PC-9 (cell line): ENCODE measurements at regions not wholly inside any gene's neighbourhood (a gene's known extent, or its start where the extent isn't known, plus 50 kb on each side); places are given as distances from the start of the nearest gene placed in this dataset.

ENCODE experiments used
- BruUV-seq: library from RNA; stranded (reverse); fragments of 400-500 nt; replicated peaks from 2 replicates; lab custom pipeline; 2021; lab: Mats Ljungman, UMichigan
- CTCF ChIA-PET: fragments of 300-600 bp; sonication (Branson Sonifier 250); formaldehyde crosslinking; loops from one replicate; lab custom pipeline; 2022; ENCODE audit warnings: antibody characterized with exemption; lab: Charles Lee
- POLR2A ChIA-PET: fragments of 300-600 bp; sonication (Branson Sonifier 250); formaldehyde crosslinking; loops from one replicate; lab custom pipeline; 2022; ENCODE audit warnings: antibody characterized with exemption; ENCODE audit not compliant: unreplicated experiment; lab: Charles Lee
- DNase-seq, 2 experiments: peaks; one replicate each; pipeline versions ENCODE4 v3.0.0 to v3.0.0-alpha.2; 2015 to 2022; ENCODE audit warnings: mixed read lengths in 1 of 2
- H2AFZ ChIP-seq: fragments of 200-600 bp; sonication (generic); 2 replicates; pipeline ENCODE4 v1.8.1; 2017; ENCODE audit warnings: antibody characterized with exemption
- H3F3A ChIP-seq: fragments of 200-600 bp; sonication (generic); 2 replicates; pipeline ENCODE4 v1.8.1; 2017; ENCODE audit warnings: antibody characterized with exemption, mild to moderate bottlenecking, low read depth; ENCODE audit not compliant: insufficient read depth
- H3K27ac ChIP-seq: fragments of 200-600 bp; sonication (generic); 2 replicates; pipeline ENCODE4 v1.6.1; 2016; ENCODE audit warnings: mixed run types
- H3K27me3 ChIP-seq: fragments of 200-600 bp; sonication (generic); 2 replicates; pipeline ENCODE4 v1.6.1; 2016; ENCODE audit warnings: low read depth, mixed run types; ENCODE audit not compliant: insufficient read depth
- H3K36me3 ChIP-seq: fragments of 200-600 bp; sonication (generic); 2 replicates; pipeline ENCODE4 v1.6.1; 2016; ENCODE audit warnings: low read depth, mixed run types
- H3K4me1 ChIP-seq: fragments of 200-600 bp; sonication (generic); replicated peaks from 2 replicates; pipeline ENCODE4 v1.6.1; 2016; ENCODE audit warnings: mixed run types; ENCODE audit not compliant: insufficient read depth
- H3K4me2 ChIP-seq: fragments of 200-600 bp; sonication (generic); 2 replicates; pipeline ENCODE4 v1.6.1; 2017; ENCODE audit warnings: mixed run types
- H3K4me3 ChIP-seq: fragments of 200-600 bp; sonication (generic); 2 replicates; pipeline ENCODE4 v1.6.1; 2016; ENCODE audit warnings: mixed run types
- H3K79me2 ChIP-seq: fragments of 200-600 bp; sonication (generic); 2 replicates; pipeline ENCODE4 v1.6.1; 2017; ENCODE audit warnings: low read depth, mixed run types
- H3K9me2 ChIP-seq: fragments of 200-600 bp; sonication (generic); 2 replicates; pipeline ENCODE4 v1.8.1; 2017; ENCODE audit warnings: mild to moderate bottlenecking; ENCODE audit not compliant: insufficient read depth
- H3K9me3 ChIP-seq: fragments of 200-600 bp; sonication (generic); 2 replicates; pipeline ENCODE4 v1.8.1; 2016; ENCODE audit warnings: low read depth; ENCODE audit not compliant: insufficient read depth
- H4K20me1 ChIP-seq: fragments of 200-600 bp; sonication (generic); 2 replicates; pipeline ENCODE4 v1.8.1; 2017; ENCODE audit not compliant: insufficient read depth
- EZH2 ChIP-seq: fragments of 200-600 bp; sonication (generic); IDR thresholded peaks from 2 replicates; pipeline ENCODE4 v1.8.0; 2017; ENCODE audit warnings: antibody characterized with exemption, low read depth
- intact Hi-C: fragments of 100-400 bp; cut with micrococcal nuclease; formaldehyde crosslinking; loops from one replicate; pipeline ENCODE4 v1.10.0; 2022; ENCODE audit not compliant: unreplicated experiment
- TF ChIP-seq, protein P1 (sequence below): fragments of 200-600 bp; sonication (generic); conservative IDR thresholded peaks from 2 replicates; pipeline ENCODE4 v1.6.1; 2017; ENCODE audit warnings: mixed run types, antibody characterized with exemption, mild to moderate bottlenecking, moderate library complexity

- Histone ChIP-seq H3K79me2 (no peaks in the 10 kb centered on the region), H3F3A (no peaks in the 10 kb centered on the region), H3K9me3 (no peaks in the 10 kb centered on the region), H4K20me1 (no peaks in the 10 kb centered on the region), H3K27me3 (no peaks in the 10 kb centered on the region), H3K4me2 (no peak overlapping the region), H3K9me2 (no peaks in the 10 kb centered on the region), H3K36me3 (no peaks in the 10 kb centered on the region), H3K4me1 (no peaks in the 10 kb centered on the region), H3K27ac (no peak overlapping the region), H3K4me3 (no peak overlapping the region), H2AFZ (no peak overlapping the region)
- no peak for TF ChIP-seq EZH2
- TF ChIP-seq, protein P1, sequence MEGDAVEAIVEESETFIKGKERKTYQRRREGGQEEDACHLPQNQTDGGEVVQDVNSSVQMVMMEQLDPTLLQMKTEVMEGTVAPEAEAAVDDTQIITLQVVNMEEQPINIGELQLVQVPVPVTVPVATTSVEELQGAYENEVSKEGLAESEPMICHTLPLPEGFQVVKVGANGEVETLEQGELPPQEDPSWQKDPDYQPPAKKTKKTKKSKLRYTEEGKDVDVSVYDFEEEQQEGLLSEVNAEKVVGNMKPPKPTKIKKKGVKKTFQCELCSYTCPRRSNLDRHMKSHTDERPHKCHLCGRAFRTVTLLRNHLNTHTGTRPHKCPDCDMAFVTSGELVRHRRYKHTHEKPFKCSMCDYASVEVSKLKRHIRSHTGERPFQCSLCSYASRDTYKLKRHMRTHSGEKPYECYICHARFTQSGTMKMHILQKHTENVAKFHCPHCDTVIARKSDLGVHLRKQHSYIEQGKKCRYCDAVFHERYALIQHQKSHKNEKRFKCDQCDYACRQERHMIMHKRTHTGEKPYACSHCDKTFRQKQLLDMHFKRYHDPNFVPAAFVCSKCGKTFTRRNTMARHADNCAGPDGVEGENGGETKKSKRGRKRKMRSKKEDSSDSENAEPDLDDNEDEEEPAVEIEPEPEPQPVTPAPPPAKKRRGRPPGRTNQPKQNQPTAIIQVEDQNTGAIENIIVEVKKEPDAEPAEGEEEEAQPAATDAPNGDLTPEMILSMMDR: no peak
- no TSS peak for BruUV-seq
- CTCF ChIA-PET: no interaction called here
- POLR2A ChIA-PET: no interaction called here
- no peak for DNase-seq
- intact Hi-C loops: no loop called here
Measured at GRCh38 chr9:14447103-14447502, 133.2 kb upstream of the NFIB start.

DNA sequence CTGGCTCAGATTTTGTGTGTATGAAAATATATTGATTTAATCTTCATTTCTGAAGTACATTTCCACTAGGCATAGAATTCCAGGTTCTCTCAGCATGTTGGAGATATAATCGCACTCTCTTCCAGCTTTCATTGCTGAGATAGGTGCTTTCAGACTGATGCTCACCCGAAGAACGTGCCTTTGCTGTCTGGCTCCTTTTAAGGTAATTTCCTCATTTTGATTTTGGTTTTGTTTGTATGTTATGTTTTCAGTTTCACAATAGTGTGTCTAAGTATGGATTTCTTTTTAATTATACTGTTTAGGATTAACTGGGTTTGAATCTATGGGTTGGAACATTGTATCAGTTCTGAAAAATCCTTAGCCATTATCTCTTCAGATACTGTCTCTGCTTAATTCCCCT lies 132.0 kb upstream of the NFIB start:
- CTCF ChIA-PET: interaction anchor here (0.6 kb wide), 1 partner anchor 588 kb away, joined by 3 read pairs; no protein-coding TSS in a partner anchor
- intact Hi-C loops: no loop called here

DNA sequence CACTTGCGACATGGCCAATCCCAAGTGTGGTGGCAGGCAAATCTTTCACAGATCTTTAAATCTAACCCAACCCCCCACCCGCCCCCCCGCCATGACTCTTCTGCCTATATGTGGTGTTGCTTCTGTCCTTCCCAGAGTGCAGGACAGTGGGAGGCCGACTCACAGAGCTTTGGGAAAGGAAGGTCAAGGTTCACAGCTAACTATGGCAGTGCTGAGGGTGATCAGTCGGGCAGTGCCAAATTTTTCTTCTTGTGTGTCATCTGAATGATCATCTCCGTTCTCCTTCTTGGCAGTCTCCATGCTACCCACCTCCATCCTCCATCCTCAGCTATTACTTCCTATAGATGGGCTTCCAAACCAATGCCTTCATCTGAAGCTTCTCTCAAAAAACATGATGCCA lies 129.0 kb upstream of the NFIB start:
- Histone ChIP-seq H3K79me2 (no peaks in the 10 kb centered on the region), H3F3A (no peaks in the 10 kb centered on the region), H3K4me2 (no peak overlapping the region), H4K20me1 (no peaks in the 10 kb centered on the region), H3K27ac (no peak overlapping the region), H3K9me3 (no peaks in the 10 kb centered on the region), H2AFZ (no peak overlapping the region), H3K4me3 (no peak overlapping the region), H3K36me3 (no peaks in the 10 kb centered on the region), H3K27me3 (no peaks in the 10 kb centered on the region), H3K9me2 (no peaks in the 10 kb centered on the region), H3K4me1 (no peaks in the 10 kb centered on the region)
- intact Hi-C loops: no loop called here
- no peak for TF ChIP-seq EZH2
- TF ChIP-seq, protein P1: no peak
- POLR2A ChIA-PET: no interaction called here
- BruUV-seq: no TSS peak
- CTCF ChIA-PET: no interaction called here
- no peak for DNase-seq

More for the DNA sequence above, 132.0 kb upstream of the NFIB start:
- no peaks in the 10 kb centered on the region for H3F3A ChIP-seq
- POLR2A ChIA-PET: no interaction called here
- no peak for DNase-seq
- TF ChIP-seq EZH2: no peak
- TF ChIP-seq, protein P1: no peak
- BruUV-seq: no TSS peak
- no peaks in the 10 kb centered on the region for H3K4me1 ChIP-seq
- no peaks in the 10 kb centered on the region for H3K27me3 ChIP-seq
- no peak overlapping the region for H2AFZ ChIP-seq
- no peak overlapping the region for H3K4me3 ChIP-seq
- H3K9me2 ChIP-seq: no peaks in the 10 kb centered on the region
- H3K4me2 ChIP-seq: no peak overlapping the region
- no peaks in the 10 kb centered on the region for H4K20me1 ChIP-seq
- H3K79me2 ChIP-seq: no peaks in the 10 kb centered on the region
- no peaks in the 10 kb centered on the region for H3K9me3 ChIP-seq
- H3K27ac ChIP-seq: no peak overlapping the region
- H3K36me3 ChIP-seq: no peaks in the 10 kb centered on the region
